ENCODE measurements at regions not wholly inside any gene's neighbourhood (a gene's known extent, or its start where the extent isn't known, plus 50 kb on each side); places are given as distances from the start of the nearest gene placed in this dataset.

GRCh38 chr5:71946343-71947030 lies 160.8 kb upstream of the MAP1B start:
- H2BK5ac ChIP-seq (ENCODE audit: low read depth, low read length, poor library complexity, severe bottlenecking): no peak overlapping the region
- 87% methylated on average over 5 of the region's 6 CpGs for WGBS
- no peak overlapping the region for H2BK15ac ChIP-seq (ENCODE audit: low read depth, poor library complexity, severe bottlenecking)
- no peak overlapping the region for H3K23ac ChIP-seq (ENCODE audit: low read length in 2 of 2)
- H3K4ac ChIP-seq (ENCODE audit: low read depth in 1 of 2, low read length in 2 of 2): no peak overlapping the region
- H2BK120ac ChIP-seq (ENCODE audit: low read depth, low read length): no peak overlapping the region
- no peak overlapping the region for H3K14ac ChIP-seq (ENCODE audit: low read length in 2 of 2)
- H2BK12ac ChIP-seq (ENCODE audit: low read length in 2 of 2): no peak overlapping the region
- no peak overlapping the region for H3K4me2 ChIP-seq (ENCODE audit: low read length, poor library complexity, severe bottlenecking)
- no peak overlapping the region for H3K27ac ChIP-seq (ENCODE audit: low read length, poor library complexity, severe bottlenecking)
- no peak overlapping the region for H2AK5ac ChIP-seq (ENCODE audit: low read length, severe bottlenecking)
- peaks cover 7 to 17% of the 10 kb centered on the region in 2 experiments for H3K27me3 ChIP-seq (ENCODE audit: control insufficient read depth in 1 of 2, insufficient read depth in 1 of 2, low read length in 2 of 2)
- no peak overlapping the region for H3K9ac ChIP-seq (ENCODE audit: low read length)
- H3K18ac ChIP-seq (ENCODE audit: low read depth in 1 of 2, low read length in 2 of 2): no peak overlapping the region
- H3K79me1 ChIP-seq (replicated peaks; ENCODE audit: low read length, poor library complexity, severe bottlenecking): no peaks in the 10 kb centered on the region
- peaks cover 16% of the 10 kb centered on the region for H3K9me3 ChIP-seq (ENCODE audit: control insufficient read depth, low read length)
- no peak overlapping the region for H2AFZ ChIP-seq (ENCODE audit: low read depth, low read length)
- no peak overlapping the region for H3K4me3 ChIP-seq (ENCODE audit: insufficient read depth in 1 of 2, low read depth in 1 of 2, low read length in 2 of 2)
- no peaks in the 10 kb centered on the region for H3K36me3 ChIP-seq (ENCODE audit: control insufficient read depth in 1 of 2, insufficient read depth in 2 of 2, low read depth in 1 of 2, low read length in 2 of 2)
- H3K4me1 ChIP-seq (ENCODE audit: control insufficient read depth, insufficient read depth, low read depth, low read length): no peaks in the 10 kb centered on the region
- DNase-seq: no peak
- no peak overlapping the region for H4K91ac ChIP-seq (ENCODE audit: low read length)
- no peak overlapping the region for H4K8ac ChIP-seq (ENCODE audit: low read length)

GRCh38 chr5:71948206-71948605 lies 159.1 kb upstream of the MAP1B start:
- Histone ChIP-seq H2BK5ac (ENCODE audit: low read depth, low read length, poor library complexity, severe bottlenecking) (no peak overlapping the region), H3K4ac (ENCODE audit: low read depth in 1 of 2, low read length in 2 of 2) (no peak overlapping the region), H3K4me1 (ENCODE audit: control insufficient read depth, insufficient read depth, low read depth, low read length) (no peaks in the 10 kb centered on the region), H4K8ac (ENCODE audit: low read length) (no peak overlapping the region), H3K18ac (ENCODE audit: low read depth in 1 of 2, low read length in 2 of 2) (no peak overlapping the region), H3K9ac (ENCODE audit: low read length) (no peak overlapping the region), H3K27me3 (ENCODE audit: control insufficient read depth in 1 of 2, insufficient read depth in 1 of 2, low read length in 2 of 2) (peaks cover 7 to 15% of the 10 kb centered on the region in 2 experiments), H3K4me2 (ENCODE audit: low read length, poor library complexity, severe bottlenecking) (no peak overlapping the region), H3K23ac (ENCODE audit: low read length in 2 of 2) (no peak overlapping the region), H3K27ac (ENCODE audit: low read length, poor library complexity, severe bottlenecking) (no peak overlapping the region), H3K14ac (ENCODE audit: low read length in 2 of 2) (no peak overlapping the region), H2AFZ (ENCODE audit: low read depth, low read length) (no peak overlapping the region), H3K9me3 (ENCODE audit: control insufficient read depth, low read length) (peaks cover 11% of the 10 kb centered on the region), H2BK120ac (ENCODE audit: low read depth, low read length) (no peak overlapping the region), H3K36me3 (ENCODE audit: control insufficient read depth in 1 of 2, insufficient read depth in 2 of 2, low read depth in 1 of 2, low read length in 2 of 2) (no peaks in the 10 kb centered on the region), H2BK15ac (ENCODE audit: low read depth, poor library complexity, severe bottlenecking) (no peak overlapping the region), H2BK12ac (ENCODE audit: low read length in 2 of 2) (no peak overlapping the region), H3K79me1 (replicated peaks; ENCODE audit: low read length, poor library complexity, severe bottlenecking) (no peaks in the 10 kb centered on the region), H2AK5ac (ENCODE audit: low read length, severe bottlenecking) (no peak overlapping the region), H3K4me3 (ENCODE audit: insufficient read depth in 1 of 2, low read depth in 1 of 2, low read length in 2 of 2) (no peak overlapping the region), H4K91ac (ENCODE audit: low read length) (no peak overlapping the region)
- 90% methylated on average over 1 of the region's 2 CpGs for WGBS
- DNase-seq: no peak

DNA sequence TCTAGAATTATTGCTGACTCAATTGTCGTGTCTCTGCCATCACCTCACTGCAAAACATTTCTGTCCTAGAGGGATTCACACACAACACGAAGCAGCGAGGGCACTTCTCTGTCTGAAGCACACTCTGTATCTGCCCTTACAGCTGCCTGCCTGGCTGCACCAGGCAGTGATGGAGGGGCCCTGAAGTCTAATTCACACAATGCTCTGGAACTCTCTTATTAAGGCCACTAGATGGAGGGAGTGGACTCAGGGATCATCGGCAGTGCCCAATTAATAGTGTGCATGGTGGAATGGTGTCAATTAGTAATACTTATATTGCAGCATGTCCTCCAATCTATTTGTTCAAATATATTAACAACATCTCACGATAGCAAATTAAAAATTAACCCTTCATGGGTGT lies 157.5 kb upstream of the MAP1B start:
- no peak overlapping the region for H3K14ac ChIP-seq (ENCODE audit: low read length in 2 of 2)
- H2BK12ac ChIP-seq (ENCODE audit: low read length in 2 of 2): no peak overlapping the region
- H4K91ac ChIP-seq (ENCODE audit: low read length): no peak overlapping the region
- no peak overlapping the region for H3K4me3 ChIP-seq (ENCODE audit: insufficient read depth in 1 of 2, low read depth in 1 of 2, low read length in 2 of 2)
- no peak overlapping the region for H2AK5ac ChIP-seq (ENCODE audit: low read length, severe bottlenecking)
- peaks cover 8 to 17% of the 10 kb centered on the region in 2 experiments for H3K27me3 ChIP-seq (ENCODE audit: control insufficient read depth in 1 of 2, insufficient read depth in 1 of 2, low read length in 2 of 2)
- no peak overlapping the region for H3K23ac ChIP-seq (ENCODE audit: low read length in 2 of 2)
- H3K18ac ChIP-seq (ENCODE audit: low read depth in 1 of 2, low read length in 2 of 2): no peak overlapping the region
- peaks cover 11% of the 10 kb centered on the region for H3K9me3 ChIP-seq (ENCODE audit: control insufficient read depth, low read length)
- no peak overlapping the region for H3K4ac ChIP-seq (ENCODE audit: low read depth in 1 of 2, low read length in 2 of 2)
- no peak overlapping the region for H2BK15ac ChIP-seq (ENCODE audit: low read depth, poor library complexity, severe bottlenecking)
- H3K4me2 ChIP-seq (ENCODE audit: low read length, poor library complexity, severe bottlenecking): no peak overlapping the region
- no peak overlapping the region for H4K8ac ChIP-seq (ENCODE audit: low read length)
- H3K79me1 ChIP-seq (replicated peaks; ENCODE audit: low read length, poor library complexity, severe bottlenecking): no peaks in the 10 kb centered on the region
- no peak overlapping the region for H2BK120ac ChIP-seq (ENCODE audit: low read depth, low read length)
- no peaks in the 10 kb centered on the region for H3K36me3 ChIP-seq (ENCODE audit: control insufficient read depth in 1 of 2, insufficient read depth in 2 of 2, low read depth in 1 of 2, low read length in 2 of 2)
- WGBS: 79% methylated on average over 3 of the region's 5 CpGs
- H3K4me1 ChIP-seq (ENCODE audit: control insufficient read depth, insufficient read depth, low read depth, low read length): no peaks in the 10 kb centered on the region
- H2BK5ac ChIP-seq (ENCODE audit: low read depth, low read length, poor library complexity, severe bottlenecking): no peak overlapping the region
- H3K27ac ChIP-seq (ENCODE audit: low read length, poor library complexity, severe bottlenecking): no peak overlapping the region
- DNase-seq: no peak
- H2AFZ ChIP-seq (ENCODE audit: low read depth, low read length): no peak overlapping the region
- no peak overlapping the region for H3K9ac ChIP-seq (ENCODE audit: low read length)

DNA sequence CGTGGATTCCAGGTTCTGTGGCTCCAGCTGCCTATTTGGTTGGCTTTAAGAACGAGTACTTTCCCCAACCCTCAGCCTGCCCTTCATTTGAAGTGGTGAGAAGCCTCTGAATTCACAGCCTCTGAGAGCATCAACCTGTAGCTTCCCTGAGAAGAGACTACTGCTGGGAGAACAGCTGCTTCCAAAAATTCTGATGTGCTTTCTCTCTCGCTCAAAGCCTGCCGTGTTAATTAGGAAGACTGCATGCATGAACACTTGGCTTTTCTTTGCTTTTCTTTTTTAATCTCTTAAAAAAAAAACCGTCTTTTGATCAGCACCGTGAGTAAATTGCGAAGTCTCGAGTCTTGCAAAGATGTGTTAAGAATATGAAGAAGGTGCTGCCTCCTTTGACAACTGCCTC lies 153.4 kb upstream of the MAP1B start:
- Histone ChIP-seq H4K91ac (ENCODE audit: low read length) (no peak overlapping the region), H3K4me2 (ENCODE audit: low read length, poor library complexity, severe bottlenecking) (no peak overlapping the region), H3K36me3 (ENCODE audit: control insufficient read depth in 1 of 2, insufficient read depth in 2 of 2, low read depth in 1 of 2, low read length in 2 of 2) (no peaks in the 10 kb centered on the region), H4K8ac (ENCODE audit: low read length) (no peak overlapping the region), H3K4me3 (ENCODE audit: insufficient read depth in 1 of 2, low read depth in 1 of 2, low read length in 2 of 2) (no peak overlapping the region), H3K4ac (ENCODE audit: low read depth in 1 of 2, low read length in 2 of 2) (no peak overlapping the region), H2BK120ac (ENCODE audit: low read depth, low read length) (no peak overlapping the region), H3K4me1 (ENCODE audit: control insufficient read depth, insufficient read depth, low read depth, low read length) (no peaks in the 10 kb centered on the region), H2BK12ac (ENCODE audit: low read length in 2 of 2) (no peak overlapping the region), H3K27ac (ENCODE audit: low read length, poor library complexity, severe bottlenecking) (no peak overlapping the region), H2AFZ (ENCODE audit: low read depth, low read length) (no peak overlapping the region), H2BK15ac (ENCODE audit: low read depth, poor library complexity, severe bottlenecking) (no peak overlapping the region), H3K9me3 (ENCODE audit: control insufficient read depth, low read length) (peaks cover 6% of the 10 kb centered on the region), H3K18ac (ENCODE audit: low read depth in 1 of 2, low read length in 2 of 2) (no peak overlapping the region), H3K27me3 (ENCODE audit: control insufficient read depth in 1 of 2, insufficient read depth in 1 of 2, low read length in 2 of 2) (peaks cover 10 to 11% of the 10 kb centered on the region in 2 experiments), H2AK5ac (ENCODE audit: low read length, severe bottlenecking) (no peak overlapping the region), H3K23ac (ENCODE audit: low read length in 2 of 2) (no peak overlapping the region), H3K79me1 (replicated peaks; ENCODE audit: low read length, poor library complexity, severe bottlenecking) (no peaks in the 10 kb centered on the region), H3K14ac (ENCODE audit: low read length in 2 of 2) (no peak overlapping the region), H3K9ac (ENCODE audit: low read length) (no peak overlapping the region), H2BK5ac (ENCODE audit: low read depth, low read length, poor library complexity, severe bottlenecking) (no peak overlapping the region)
- WGBS: 87% methylated on average over 8 of the region's 8 CpGs
- DNase-seq: no peak

Data from mesenchymal stem cell (in vitro differentiated cells and primary cell).